Sigmoid colon (tissue), 6 donors: ENCODE measurements at regions not wholly inside any gene's neighbourhood (a gene's known extent, or its start where the extent isn't known, plus 50 kb on each side); places are given as distances from the start of the nearest gene placed in this dataset.

Experiments used
- DNase-seq: peaks from one replicate; pipeline ENCODE4 v3.0.0-alpha.2; 2019
- H3K27ac ChIP-seq, 4 donors: fragments of 200-600 bp; sonication (generic); one replicate each; pipeline ENCODE4 v1.5.1; 2016 to 2019; ENCODE audit warnings: mild to moderate bottlenecking in 1 of 4
- H3K27me3 ChIP-seq, 3 donors: fragments of 200-600 bp; sonication (generic); one replicate each; pipeline ENCODE4 v1.5.1; 2019; ENCODE audit warnings: mild to moderate bottlenecking in 1 of 3
- H3K36me3 ChIP-seq, 4 donors: fragments of 200-600 bp; sonication (generic); one replicate each; pipeline ENCODE4 v1.5.1; 2016 to 2019
- H3K4me1 ChIP-seq, 4 donors: fragments of 200-600 bp; sonication (generic); one replicate each; pipeline ENCODE4 v1.5.1; 2017 to 2019
- H3K4me3 ChIP-seq, 4 donors: fragments of 200-600 bp; sonication (generic); one replicate each; pipeline ENCODE4 v1.5.1; 2017 to 2019; ENCODE audit warnings: mild to moderate bottlenecking in 2 of 4, moderate library complexity in 1 of 4
- H3K9me3 ChIP-seq, 4 donors: fragments of 200-600 bp in 3 of 4; sonication (generic) in 3 of 4; one replicate each; pipeline versions ENCODE4 v1.5.1 to v1.6.1; 2013 to 2019
- EP300 ChIP-seq, 4 donors: sonication (generic); formaldehyde crosslinking; IDR thresholded peaks; one replicate each; pipeline ENCODE4 v1.6.1; 2017; ENCODE audit warnings: antibody characterized with exemption in 4 of 4
- POLR2A ChIP-seq, 2 donors: fragments of 450-650 bp; IDR thresholded peaks; one replicate each; pipeline ENCODE4 v1.6.1; 2016; ENCODE audit warnings: antibody characterized with exemption in 2 of 2, mild to moderate bottlenecking in 2 of 2, moderate library complexity in 2 of 2
- POLR2AphosphoS5 ChIP-seq, 4 donors: sonication (generic); formaldehyde crosslinking; IDR thresholded peaks; one replicate each; pipeline ENCODE4 v1.6.1; 2017; ENCODE audit warnings: antibody characterized with exemption in 4 of 4
- WGBS, 2 donors: extraction: QIAGEN DNeasy Blood & Tissue Kit; methylation state at CpG; one replicate each; pipeline ENCODE4 v1.1.7; 2013; 5-methylcytosine and 5-hydroxymethylcytosine counted together
- intact Hi-C: fragments of 100-400 bp; cut with DNase I; formaldehyde crosslinking; loops from one replicate; pipeline ENCODE4 v1.15.1; 2023
- TF ChIP-seq, protein P1 (sequence below), 4 experiments: fragments of 450-650 bp in 3 of 4; fragments of 200-600 bp in 1 of 4; IDR thresholded peaks; one replicate each; pipeline ENCODE4 v1.5.1; 2016 to 2019; ENCODE audit warnings: antibody characterized with exemption in 4 of 4, mild to moderate bottlenecking in 3 of 4, moderate library complexity in 2 of 4
- donor health status: healthy with polysubstance abuse.
- donor health status: healthy.

DNA sequence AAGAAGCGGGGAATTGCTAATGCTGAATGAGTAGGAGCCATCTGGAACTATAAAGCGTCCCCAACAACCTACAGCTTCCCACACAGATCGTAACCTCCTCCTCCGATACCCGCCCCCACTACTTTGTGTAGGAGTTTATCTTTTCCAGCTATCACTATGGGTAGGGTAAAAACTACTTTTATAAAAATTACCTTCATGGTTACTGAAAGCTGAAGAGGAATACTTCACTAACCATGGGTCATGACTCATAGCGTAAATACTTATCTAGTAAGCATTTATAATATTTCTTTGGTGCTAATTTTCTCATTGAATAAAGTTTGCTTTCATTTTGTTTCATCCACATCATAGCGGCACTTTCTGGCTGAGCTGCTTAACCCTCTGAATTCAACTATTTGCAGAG lies 79.4 kb upstream of the TNIP3 start:
- no peak for DNase-seq
- H3K36me3 ChIP-seq = no peaks in the 10 kb centered on the region
- intact Hi-C loops = no loop called here
- H3K9me3 ChIP-seq = no peaks in the 10 kb centered on the region
- H3K4me1 ChIP-seq = no peaks in the 10 kb centered on the region
- H3K27ac ChIP-seq = no peak overlapping the region
- no peak for TF ChIP-seq EP300 (IDR thresholded peaks at IDR 0.05)
- TF ChIP-seq, protein P1, sequence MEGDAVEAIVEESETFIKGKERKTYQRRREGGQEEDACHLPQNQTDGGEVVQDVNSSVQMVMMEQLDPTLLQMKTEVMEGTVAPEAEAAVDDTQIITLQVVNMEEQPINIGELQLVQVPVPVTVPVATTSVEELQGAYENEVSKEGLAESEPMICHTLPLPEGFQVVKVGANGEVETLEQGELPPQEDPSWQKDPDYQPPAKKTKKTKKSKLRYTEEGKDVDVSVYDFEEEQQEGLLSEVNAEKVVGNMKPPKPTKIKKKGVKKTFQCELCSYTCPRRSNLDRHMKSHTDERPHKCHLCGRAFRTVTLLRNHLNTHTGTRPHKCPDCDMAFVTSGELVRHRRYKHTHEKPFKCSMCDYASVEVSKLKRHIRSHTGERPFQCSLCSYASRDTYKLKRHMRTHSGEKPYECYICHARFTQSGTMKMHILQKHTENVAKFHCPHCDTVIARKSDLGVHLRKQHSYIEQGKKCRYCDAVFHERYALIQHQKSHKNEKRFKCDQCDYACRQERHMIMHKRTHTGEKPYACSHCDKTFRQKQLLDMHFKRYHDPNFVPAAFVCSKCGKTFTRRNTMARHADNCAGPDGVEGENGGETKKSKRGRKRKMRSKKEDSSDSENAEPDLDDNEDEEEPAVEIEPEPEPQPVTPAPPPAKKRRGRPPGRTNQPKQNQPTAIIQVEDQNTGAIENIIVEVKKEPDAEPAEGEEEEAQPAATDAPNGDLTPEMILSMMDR (IDR thresholded peaks at IDR 0.05) = no peak
- no peak for TF ChIP-seq POLR2AphosphoS5 (IDR thresholded peaks at IDR 0.05)
- no peak for TF ChIP-seq POLR2A (IDR thresholded peaks at IDR 0.05)
- H3K4me3 ChIP-seq = no peak overlapping the region
- H3K27me3 ChIP-seq = no peaks in the 10 kb centered on the region
- 72 to 83% methylated on average over 7 of the region's 7 CpGs for WGBS, 2 donors

DNA sequence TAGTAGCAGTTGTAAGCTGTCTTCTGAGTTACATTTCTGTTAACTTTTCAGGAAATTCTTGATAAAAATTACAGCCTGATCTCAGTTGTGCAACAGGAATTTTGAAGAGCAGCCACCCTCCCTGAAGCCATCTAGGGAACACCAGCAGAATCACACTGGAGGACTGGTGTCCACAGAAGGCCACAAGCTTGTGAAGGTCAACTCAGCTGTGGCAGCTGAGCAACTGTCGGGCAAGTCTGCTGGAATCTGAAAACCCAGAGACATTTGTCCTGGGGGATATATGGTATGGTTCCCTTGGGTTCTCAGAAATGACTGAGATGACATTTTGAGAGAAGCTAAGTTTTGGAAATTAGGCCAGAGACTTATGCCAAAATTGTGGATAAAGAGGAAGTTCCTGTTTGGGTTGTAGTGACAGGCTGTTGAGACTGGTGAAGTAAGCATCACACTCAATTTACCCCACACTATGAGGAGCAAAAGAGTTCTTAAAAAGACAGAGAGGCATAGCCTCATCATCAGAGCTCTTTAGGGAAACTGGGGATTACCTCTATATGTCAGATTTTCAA lies 78.1 kb upstream of the TNIP3 start:
- DNase-seq = no peak
- no peaks in the 10 kb centered on the region for H3K27me3 ChIP-seq
- no peaks in the 10 kb centered on the region for H3K36me3 ChIP-seq
- no peaks in the 10 kb centered on the region for H3K4me1 ChIP-seq
- WGBS, 2 donors = 86 to 90% methylated on average over 1 of the region's 1 CpG
- H3K4me3 ChIP-seq = no peak overlapping the region
- intact Hi-C loops = no loop called here
- no peaks in the 10 kb centered on the region for H3K9me3 ChIP-seq
- TF ChIP-seq, protein P1 (IDR thresholded peaks at IDR 0.05) = no peak
- TF ChIP-seq POLR2AphosphoS5 (IDR thresholded peaks at IDR 0.05) (no peak), EP300 (IDR thresholded peaks at IDR 0.05) (no peak), POLR2A (IDR thresholded peaks at IDR 0.05) (no peak)
- no peak overlapping the region for H3K27ac ChIP-seq

DNA sequence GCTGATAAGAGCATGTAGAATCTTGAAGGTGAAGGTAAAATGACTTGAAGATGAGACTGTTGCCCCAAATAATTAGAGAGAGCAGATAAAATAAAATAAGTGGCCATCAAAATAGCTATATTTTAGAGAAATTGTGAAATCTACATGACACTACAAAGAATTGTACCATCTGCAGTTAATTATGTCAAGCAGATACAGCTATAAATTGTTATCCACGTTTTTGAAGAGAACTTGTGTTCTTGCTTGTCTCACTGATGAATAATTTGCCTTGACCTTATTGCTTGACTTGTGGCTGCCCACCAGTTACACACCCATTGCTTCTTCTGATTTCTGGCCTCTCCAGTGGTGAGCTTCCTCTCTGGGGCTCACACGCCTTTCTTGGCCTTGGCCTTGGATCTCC lies 75.8 kb upstream of the TNIP3 start:
- no peak overlapping the region for H3K27ac ChIP-seq
- no peaks in the 10 kb centered on the region for H3K27me3 ChIP-seq
- DNase-seq = no peak
- intact Hi-C loops = no loop called here
- H3K36me3 ChIP-seq = no peaks in the 10 kb centered on the region
- 68 to 77% methylated on average over 2 of the region's 2 CpGs for WGBS, 2 donors
- H3K9me3 ChIP-seq = no peaks in the 10 kb centered on the region
- no peaks in the 10 kb centered on the region for H3K4me1 ChIP-seq
- H3K4me3 ChIP-seq = no peak overlapping the region
- TF ChIP-seq EP300 (IDR thresholded peaks at IDR 0.05) = no peak
- no peak for TF ChIP-seq POLR2AphosphoS5 (IDR thresholded peaks at IDR 0.05)
- TF ChIP-seq POLR2A (IDR thresholded peaks at IDR 0.05) = no peak
- TF ChIP-seq, protein P1 (IDR thresholded peaks at IDR 0.05) = no peak

DNA sequence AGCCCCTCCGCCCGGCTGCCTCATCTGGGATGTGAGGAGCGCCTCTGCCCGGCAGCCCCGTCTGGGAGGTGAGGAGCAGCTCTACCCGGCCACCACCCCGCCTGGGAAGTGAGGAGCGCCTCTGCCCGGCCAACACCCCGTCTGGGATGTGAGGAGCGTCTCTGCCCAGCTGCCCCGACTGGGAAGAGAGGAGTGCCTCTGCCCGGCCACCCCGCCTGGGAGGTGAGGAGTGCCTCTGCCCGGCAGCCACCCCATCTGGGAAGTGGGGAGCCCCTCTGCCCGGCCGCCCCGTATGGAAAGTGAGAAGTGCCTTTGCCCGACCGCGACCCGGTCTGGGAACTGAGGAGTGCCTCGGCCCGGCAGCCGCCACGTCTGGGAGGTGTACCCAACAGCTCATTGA lies 74.3 kb upstream of the TNIP3 start:
- intact Hi-C loops = no loop called here
- H3K9me3 ChIP-seq = no peaks in the 10 kb centered on the region
- H3K4me1 ChIP-seq = no peaks in the 10 kb centered on the region

More for the DNA sequence above, 74.3 kb upstream of the TNIP3 start:
- TF ChIP-seq EP300 (IDR thresholded peaks at IDR 0.05) = no peak
- no peak for TF ChIP-seq POLR2AphosphoS5 (IDR thresholded peaks at IDR 0.05)
- TF ChIP-seq, protein P1 (IDR thresholded peaks at IDR 0.05) = no peak
- no peak for TF ChIP-seq POLR2A (IDR thresholded peaks at IDR 0.05)
- DNase-seq = no peak
- H3K36me3 ChIP-seq = no peaks in the 10 kb centered on the region
- no peak overlapping the region for H3K27ac ChIP-seq
- H3K27me3 ChIP-seq = no peaks in the 10 kb centered on the region
- WGBS, 2 donors = 93 to 96% methylated on average over 26 of the region's 26 CpGs
- H3K4me3 ChIP-seq = no peak overlapping the region
